ENCODE measurements at regions not wholly inside any gene's neighbourhood (a gene's known extent, or its start where the extent isn't known, plus 50 kb on each side); places are given as distances from the start of the nearest gene placed in this dataset.

DNA sequence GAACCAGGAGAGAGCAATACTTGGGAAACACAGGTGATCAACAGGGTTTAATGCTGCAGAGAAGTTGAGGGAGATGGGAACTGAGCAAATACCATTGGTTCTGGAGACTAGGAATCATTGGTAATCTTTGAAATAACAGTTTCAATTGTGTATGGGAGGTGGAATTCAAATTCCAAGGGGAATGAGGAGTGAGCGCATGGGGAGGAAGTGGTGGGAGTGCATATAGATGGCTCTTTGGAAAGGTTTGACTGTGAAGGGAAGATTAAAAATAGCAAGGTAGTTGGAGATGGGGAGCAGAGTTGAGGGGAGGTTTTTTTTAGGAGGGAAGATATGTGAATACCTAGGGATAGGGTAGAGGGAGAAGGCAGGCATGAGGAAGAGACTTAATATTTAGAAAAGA lies 51.1 kb upstream of the ROPN1 start:
- peaks cover 0 to 8% (median 0%) of the 10 kb centered on the region in 4 donors for H3K9me3 ChIP-seq
- H3K36me3 ChIP-seq = no peaks in the 10 kb centered on the region
- H3K4me1 ChIP-seq = no peaks in the 10 kb centered on the region
- WGBS, 2 donors = 82% methylated on average over 1 of the region's 1 CpG
- no peak for DNase-seq (ENCODE audit: low spot score in 2 of 2)
- H3K27ac ChIP-seq = no peak overlapping the region
- H3K4me3 ChIP-seq = no peak overlapping the region
- H3K27me3 ChIP-seq = no peaks in the 10 kb centered on the region
- TF ChIP-seq, protein P1, sequence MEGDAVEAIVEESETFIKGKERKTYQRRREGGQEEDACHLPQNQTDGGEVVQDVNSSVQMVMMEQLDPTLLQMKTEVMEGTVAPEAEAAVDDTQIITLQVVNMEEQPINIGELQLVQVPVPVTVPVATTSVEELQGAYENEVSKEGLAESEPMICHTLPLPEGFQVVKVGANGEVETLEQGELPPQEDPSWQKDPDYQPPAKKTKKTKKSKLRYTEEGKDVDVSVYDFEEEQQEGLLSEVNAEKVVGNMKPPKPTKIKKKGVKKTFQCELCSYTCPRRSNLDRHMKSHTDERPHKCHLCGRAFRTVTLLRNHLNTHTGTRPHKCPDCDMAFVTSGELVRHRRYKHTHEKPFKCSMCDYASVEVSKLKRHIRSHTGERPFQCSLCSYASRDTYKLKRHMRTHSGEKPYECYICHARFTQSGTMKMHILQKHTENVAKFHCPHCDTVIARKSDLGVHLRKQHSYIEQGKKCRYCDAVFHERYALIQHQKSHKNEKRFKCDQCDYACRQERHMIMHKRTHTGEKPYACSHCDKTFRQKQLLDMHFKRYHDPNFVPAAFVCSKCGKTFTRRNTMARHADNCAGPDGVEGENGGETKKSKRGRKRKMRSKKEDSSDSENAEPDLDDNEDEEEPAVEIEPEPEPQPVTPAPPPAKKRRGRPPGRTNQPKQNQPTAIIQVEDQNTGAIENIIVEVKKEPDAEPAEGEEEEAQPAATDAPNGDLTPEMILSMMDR (IDR thresholded peaks at IDR 0.05) = no peak
- TF ChIP-seq POLR2A (IDR thresholded peaks at IDR 0.05) (no peak), EP300 (IDR thresholded peaks at IDR 0.05) (no peak)

DNA sequence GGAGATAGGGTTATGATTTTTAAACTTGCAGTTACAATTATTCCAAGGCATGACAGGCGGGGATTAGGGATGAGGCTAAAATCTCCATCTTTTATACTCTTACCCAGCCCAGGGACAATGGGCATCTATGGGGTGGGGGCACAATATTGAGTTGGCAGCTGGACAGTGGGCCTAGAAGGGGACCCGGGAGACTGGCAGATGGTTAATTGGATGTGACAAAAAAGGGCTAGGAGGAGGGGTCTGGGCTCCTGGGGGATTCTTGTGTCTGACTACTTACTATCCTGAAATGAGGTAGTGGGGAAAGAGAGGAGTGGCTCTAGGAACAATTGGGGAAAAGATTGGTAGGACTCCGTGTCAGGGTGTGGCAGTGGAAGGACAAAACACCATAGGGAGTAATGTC lies 53.0 kb upstream of the ROPN1 start:
- H3K36me3 ChIP-seq = no peaks in the 10 kb centered on the region
- no peak for DNase-seq (ENCODE audit: low spot score in 2 of 2)
- H3K27me3 ChIP-seq = no peaks in the 10 kb centered on the region
- 76 to 80% methylated on average over 3 of the region's 3 CpGs for WGBS, 2 donors
- H3K4me3 ChIP-seq = no peak overlapping the region
- TF ChIP-seq POLR2A (IDR thresholded peaks at IDR 0.05) = no peak
- TF ChIP-seq, protein P1 (IDR thresholded peaks at IDR 0.05) = no peak
- H3K9me3 ChIP-seq = no peaks in the 10 kb centered on the region
- no peak overlapping the region for H3K27ac ChIP-seq
- no peaks in the 10 kb centered on the region for H3K4me1 ChIP-seq

DNA sequence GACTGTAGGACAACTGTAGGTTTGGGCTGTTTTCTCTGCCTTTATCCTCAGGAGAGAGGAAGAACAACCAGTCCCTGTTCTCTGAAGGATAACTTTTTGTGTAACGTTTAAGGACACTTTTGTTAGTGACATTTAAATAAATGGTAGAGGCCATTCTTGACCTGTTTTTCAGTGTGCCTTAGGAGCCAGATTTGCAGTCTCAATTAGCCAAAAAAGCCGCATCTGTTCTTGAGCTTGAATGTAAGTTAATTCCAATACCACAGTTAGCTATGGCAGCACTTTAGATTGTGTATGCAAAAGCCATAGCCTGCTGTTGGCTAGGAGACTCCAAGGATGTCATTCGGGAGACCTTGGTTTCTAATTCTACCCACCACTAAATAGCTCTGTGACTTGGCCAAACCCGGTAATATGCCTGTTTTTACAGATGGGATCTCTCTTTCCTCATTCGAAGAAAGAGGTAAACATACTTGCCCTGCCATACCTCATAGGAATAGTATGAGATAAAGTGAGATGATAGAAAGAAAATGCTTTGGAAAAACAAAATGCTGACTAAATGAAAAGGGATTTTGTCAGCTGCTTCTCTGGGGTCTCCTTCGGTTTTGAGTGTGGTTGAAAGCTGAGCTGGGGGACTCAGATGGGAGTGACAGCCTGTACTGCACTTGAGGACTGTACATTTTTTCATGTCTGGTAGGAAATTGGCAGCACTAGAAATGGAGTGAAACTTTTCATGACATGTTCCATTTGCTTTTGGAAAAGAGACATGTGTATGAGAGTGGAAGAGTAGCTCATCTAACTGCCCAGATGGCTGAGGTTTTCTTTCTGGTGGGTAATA lies 57.3 kb upstream of the ROPN1 start:
- WGBS, 2 donors = 54 to 55% methylated on average over 6 of the region's 6 CpGs

DNA sequence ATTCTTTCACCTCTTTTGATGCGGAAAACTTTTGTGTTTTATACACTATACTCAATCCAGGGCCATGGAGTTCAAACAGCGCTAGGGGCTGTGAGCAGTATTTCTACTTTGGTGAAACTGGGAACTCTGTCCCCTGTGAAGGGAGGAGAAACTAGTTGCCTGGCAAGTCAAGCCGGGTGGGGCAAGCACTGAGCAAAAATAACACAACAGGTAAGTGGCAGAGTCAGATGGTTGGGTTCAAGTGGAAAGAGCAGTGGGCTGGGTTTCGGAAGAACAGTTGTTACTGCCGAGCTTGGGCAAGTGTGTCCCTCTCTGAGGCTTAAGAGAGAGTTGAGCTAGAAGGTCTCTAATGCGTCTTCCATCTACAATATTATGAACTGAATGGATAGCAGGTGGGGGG lies 59.7 kb upstream of the ROPN1 start:
- no peak for TF ChIP-seq EP300 (IDR thresholded peaks at IDR 0.05)
- no peak for TF ChIP-seq POLR2A (IDR thresholded peaks at IDR 0.05)
- TF ChIP-seq, protein P1 (IDR thresholded peaks at IDR 0.05) = no peak
- H3K4me3 ChIP-seq = no peak overlapping the region
- H3K9me3 ChIP-seq = no peaks in the 10 kb centered on the region
- H3K36me3 ChIP-seq = no peaks in the 10 kb centered on the region
- H3K27ac ChIP-seq = no peak overlapping the region
- H3K4me1 ChIP-seq = peaks cover 0 to 1% (median 0%) of the 10 kb centered on the region in 4 donors
- no peak for DNase-seq (ENCODE audit: low spot score in 2 of 2)
- no peaks in the 10 kb centered on the region for H3K27me3 ChIP-seq
- WGBS, 2 donors = 90 to 92% methylated on average over 6 of the region's 6 CpGs

More for the DNA sequence above, 57.3 kb upstream of the ROPN1 start:
- H3K27me3 ChIP-seq = no peaks in the 10 kb centered on the region
- no peak for DNase-seq (ENCODE audit: low spot score in 2 of 2)
- no peaks in the 10 kb centered on the region for H3K4me1 ChIP-seq
- H3K36me3 ChIP-seq = no peaks in the 10 kb centered on the region
- H3K27ac ChIP-seq = no peak overlapping the region
- no peak for TF ChIP-seq POLR2A (IDR thresholded peaks at IDR 0.05)
- H3K4me3 ChIP-seq = no peak overlapping the region
- no peaks in the 10 kb centered on the region for H3K9me3 ChIP-seq

DNA sequence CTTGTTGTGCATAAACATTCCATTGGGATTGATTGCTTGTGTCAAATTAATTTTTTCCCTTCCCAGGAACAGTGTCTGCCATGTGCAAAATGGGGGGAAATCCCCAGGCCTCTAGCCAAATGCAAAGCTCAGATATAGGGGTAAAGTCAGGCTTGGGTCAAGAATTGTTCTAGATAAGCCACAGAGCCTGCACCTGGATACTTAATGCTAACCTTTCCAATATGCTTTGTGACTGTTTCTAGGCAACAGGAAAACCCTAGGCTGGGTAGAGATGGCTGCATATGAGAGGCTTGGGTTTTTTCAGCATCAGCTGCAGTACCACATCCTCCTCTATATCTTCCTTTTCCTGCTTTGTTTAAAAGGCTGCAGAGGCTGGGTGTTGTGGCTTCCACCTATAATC lies 61.9 kb upstream of the ROPN1 start:
- Histone ChIP-seq H3K27ac (no peak overlapping the region), H3K36me3 (no peaks in the 10 kb centered on the region), H3K4me3 (no peak overlapping the region), H3K4me1 (peaks cover 0 to 11% (median 0%) of the 10 kb centered on the region in 4 donors), H3K27me3 (no peaks in the 10 kb centered on the region), H3K9me3 (no peaks in the 10 kb centered on the region)
- TF ChIP-seq POLR2A (IDR thresholded peaks at IDR 0.05) = no peak
- TF ChIP-seq, protein P1 (IDR thresholded peaks at IDR 0.05) = no peak
- TF ChIP-seq EP300 (IDR thresholded peaks at IDR 0.05) = no peak
- DNase-seq (ENCODE audit: low spot score in 2 of 2) = no peak
